Sigmoid colon (tissue), 6 donors: ENCODE measurements at regions not wholly inside any gene's neighbourhood (a gene's known extent, or its start where the extent isn't known, plus 50 kb on each side); places are given as distances from the start of the nearest gene placed in this dataset.

Experiments
- DNase-seq: peaks from one replicate; pipeline ENCODE4 v3.0.0-alpha.2; 2019
- H3K27ac ChIP-seq, 4 donors: fragments of 200-600 bp; sonication (generic); one replicate each; pipeline ENCODE4 v1.5.1; 2016 to 2019; ENCODE audit warnings: mild to moderate bottlenecking in 1 of 4
- H3K27me3 ChIP-seq, 3 donors: fragments of 200-600 bp; sonication (generic); one replicate each; pipeline ENCODE4 v1.5.1; 2019; ENCODE audit warnings: mild to moderate bottlenecking in 1 of 3
- H3K36me3 ChIP-seq, 4 donors: fragments of 200-600 bp; sonication (generic); one replicate each; pipeline ENCODE4 v1.5.1; 2016 to 2019
- H3K4me1 ChIP-seq, 4 donors: fragments of 200-600 bp; sonication (generic); one replicate each; pipeline ENCODE4 v1.5.1; 2017 to 2019
- H3K4me3 ChIP-seq, 4 donors: fragments of 200-600 bp; sonication (generic); one replicate each; pipeline ENCODE4 v1.5.1; 2017 to 2019; ENCODE audit warnings: mild to moderate bottlenecking in 2 of 4, moderate library complexity in 1 of 4
- H3K9me3 ChIP-seq, 4 donors: fragments of 200-600 bp in 3 of 4; sonication (generic) in 3 of 4; one replicate each; pipeline versions ENCODE4 v1.5.1 to v1.6.1; 2013 to 2019
- CTCF ChIP-seq, 4 experiments: fragments of 450-650 bp in 3 of 4; fragments of 200-600 bp in 1 of 4; IDR thresholded peaks; one replicate each; pipeline ENCODE4 v1.5.1; 2016 to 2019; ENCODE audit warnings: antibody characterized with exemption in 4 of 4, mild to moderate bottlenecking in 3 of 4, moderate library complexity in 2 of 4
- EP300 ChIP-seq, 4 donors: sonication (generic); formaldehyde crosslinking; IDR thresholded peaks; one replicate each; pipeline ENCODE4 v1.6.1; 2017; ENCODE audit warnings: antibody characterized with exemption in 4 of 4
- POLR2A ChIP-seq, 2 donors: fragments of 450-650 bp; IDR thresholded peaks; one replicate each; pipeline ENCODE4 v1.6.1; 2016; ENCODE audit warnings: antibody characterized with exemption in 2 of 2, mild to moderate bottlenecking in 2 of 2, moderate library complexity in 2 of 2
- POLR2AphosphoS5 ChIP-seq, 4 donors: sonication (generic); formaldehyde crosslinking; IDR thresholded peaks; one replicate each; pipeline ENCODE4 v1.6.1; 2017; ENCODE audit warnings: antibody characterized with exemption in 4 of 4
- WGBS, 2 donors: extraction: QIAGEN DNeasy Blood & Tissue Kit; methylation state at CpG; one replicate each; pipeline ENCODE4 v1.1.7; 2013; 5-methylcytosine and 5-hydroxymethylcytosine counted together
- intact Hi-C: fragments of 100-400 bp; cut with DNase I; formaldehyde crosslinking; loops from one replicate; pipeline ENCODE4 v1.15.1; 2023
- donor health status: healthy with polysubstance abuse.
- donor health status: healthy.

GRCh38 chr5:142512043-142513042 is 173.5 kb downstream of the FGF1 start:
- Histone ChIP-seq H3K4me3 (no peak overlapping the region), H3K9me3 (no peaks in the 10 kb centered on the region), H3K27me3 (no peaks in the 10 kb centered on the region), H3K36me3 (no peaks in the 10 kb centered on the region), H3K4me1 (no peaks in the 10 kb centered on the region), H3K27ac (no peak overlapping the region)
- TF ChIP-seq CTCF (IDR thresholded peaks at IDR 0.05) (no peak), POLR2AphosphoS5 (IDR thresholded peaks at IDR 0.05) (no peak), POLR2A (IDR thresholded peaks at IDR 0.05) (no peak), EP300 (IDR thresholded peaks at IDR 0.05) (no peak)
- no peak for DNase-seq
- intact Hi-C loops: no loop called here
- WGBS, 2 donors: 84 to 85% methylated on average over 16 of the region's 16 CpGs

GRCh38 chr5:142511358-142511757 is 174.5 kb downstream of the FGF1 start:
- H3K4me1 ChIP-seq: no peaks in the 10 kb centered on the region
- H3K27me3 ChIP-seq: no peaks in the 10 kb centered on the region
- H3K36me3 ChIP-seq: no peaks in the 10 kb centered on the region
- no peaks in the 10 kb centered on the region for H3K9me3 ChIP-seq
- 92 to 95% methylated on average over 2 of the region's 2 CpGs for WGBS, 2 donors
- H3K4me3 ChIP-seq: no peak overlapping the region
- TF ChIP-seq EP300 (IDR thresholded peaks at IDR 0.05) (no peak), POLR2A (IDR thresholded peaks at IDR 0.05) (no peak), POLR2AphosphoS5 (IDR thresholded peaks at IDR 0.05) (no peak), CTCF (IDR thresholded peaks at IDR 0.05) (no peak)
- no peak overlapping the region for H3K27ac ChIP-seq
- intact Hi-C loops: no loop called here
- no peak for DNase-seq

GRCh38 chr5:142509026-142509425 is 176.9 kb downstream of the FGF1 start:
- TF ChIP-seq CTCF (IDR thresholded peaks at IDR 0.05): no peak
- no peak for TF ChIP-seq POLR2AphosphoS5 (IDR thresholded peaks at IDR 0.05)
- 71 to 89% methylated on average over 1 of the region's 1 CpG for WGBS, 2 donors
- Histone ChIP-seq H3K27ac (no peak overlapping the region), H3K9me3 (no peaks in the 10 kb centered on the region), H3K27me3 (no peaks in the 10 kb centered on the region), H3K4me3 (no peak overlapping the region), H3K4me1 (no peaks in the 10 kb centered on the region), H3K36me3 (no peaks in the 10 kb centered on the region)
- intact Hi-C loops: no loop called here
- no peak for DNase-seq

- intact Hi-C loops: no loop called here
- H3K4me3 ChIP-seq: no peak overlapping the region
Observed at GRCh38 chr5:142508591-142508990, 177.3 kb downstream of the FGF1 start.

More at GRCh38 chr5:142508591-142508990, 177.3 kb downstream of the FGF1 start:
- Histone ChIP-seq H3K4me1 (no peaks in the 10 kb centered on the region), H3K27ac (no peak overlapping the region), H3K27me3 (no peaks in the 10 kb centered on the region), H3K36me3 (no peaks in the 10 kb centered on the region), H3K9me3 (no peaks in the 10 kb centered on the region)
- DNase-seq: no peak
- WGBS, 2 donors: 87 to 91% methylated on average over 2 of the region's 2 CpGs
- TF ChIP-seq CTCF (IDR thresholded peaks at IDR 0.05) (no peak), EP300 (IDR thresholded peaks at IDR 0.05) (no peak), POLR2A (IDR thresholded peaks at IDR 0.05) (no peak)
